GM12878 (cell line): ENCODE measurements at regions not wholly inside any gene's neighbourhood (a gene's known extent, or its start where the extent isn't known, plus 50 kb on each side); places are given as distances from the start of the nearest gene placed in this dataset.

ENCODE experiments used
- ATAC-seq: fragments of 200-7000 bp; cut with Tn5 transposase; 3 replicates; pipeline ENCODE4 v1.9.1; 2020; ENCODE audit warnings: mild to moderate bottlenecking, moderate library complexity
- BruUV-seq: library from RNA; stranded (reverse); fragments of 400-500 nt; replicated peaks from 2 replicates; lab custom pipeline; 2021; lab: Mats Ljungman, UMichigan
- CTCF ChIA-PET: fragments of 300-600 bp; sonication (Branson Sonifier 250); formaldehyde crosslinking; extraction: SDS; loops from one replicate; lab custom pipeline; 2021; ENCODE audit warnings: inconsistent platforms; lab: Yijun Ruan, JAX
- POLR2A ChIA-PET: fragments of 350-600 bp; formaldehyde crosslinking; extraction: SDS; loops from one replicate; lab custom pipeline; 2021; ENCODE audit warnings: inconsistent platforms; lab: Charles Lee
- RAD21 ChIA-PET: fragments of 300-600 bp; sonication (Branson Sonifier 250); formaldehyde crosslinking; loops from one replicate; lab custom pipeline; 2023; ENCODE audit warnings: antibody characterized with exemption; ENCODE audit not compliant: unreplicated experiment; lab: Charles Lee
- SMC1A ChIA-PET: fragments of 300-600 bp; sonication (Branson Sonifier 250); formaldehyde crosslinking; loops from one replicate; lab custom pipeline; 2023; ENCODE audit not compliant: unreplicated experiment, uncharacterized antibody; lab: Charles Lee
- DNase-seq: peaks from one replicate; pipeline ENCODE4 v3.0.0-alpha.2; 2011; ENCODE audit warnings: low read depth, low spot score
- FAIRE-seq: peaks from 3 replicates; lab custom pipeline; 2011; peaks lifted over from hg19 to GRCh38; lab: Jason Lieb, UNC
- H2AFZ ChIP-seq: 2 replicates; pipeline ENCODE4 v1.6.0; 2011; ENCODE audit warnings: low read depth, low read length, control low read depth; ENCODE audit not compliant: control insufficient read depth
- H3K27ac ChIP-seq: 2 replicates; pipeline ENCODE4 v1.5.1; 2011; ENCODE audit warnings: control low read depth; ENCODE audit not compliant: control insufficient read depth, insufficient read depth
- H3K27me3 ChIP-seq, 2 experiments: replicated peaks in 1 of 2; 2 replicates each; pipeline versions ENCODE4 v1.6.0 to v1.6.1; 2011; ENCODE audit warnings: low read length in 1 of 2; ENCODE audit not compliant: control insufficient read depth in 2 of 2, insufficient read depth in 2 of 2
- H3K36me3 ChIP-seq, 2 experiments: 2 replicates each; pipeline ENCODE4 v1.5.1; 2011; ENCODE audit warnings: low read length in 1 of 2; ENCODE audit not compliant: control insufficient read depth in 2 of 2, insufficient read depth in 2 of 2
- H3K4me1 ChIP-seq: 2 replicates; pipeline ENCODE4 v1.6.1; 2011; ENCODE audit warnings: mild to moderate bottlenecking, low read length, moderate library complexity, mixed read lengths; ENCODE audit not compliant: control insufficient read depth, insufficient read depth
- H3K4me2 ChIP-seq: 2 replicates; pipeline ENCODE4 v1.6.0; 2011; ENCODE audit warnings: control low read depth; ENCODE audit not compliant: control insufficient read depth, insufficient read depth
- H3K4me3 ChIP-seq: fragments of 200-600 bp; sonication (generic); 2 replicates; pipeline ENCODE4 v1.5.1; 2016
- H3K79me2 ChIP-seq: 2 replicates; pipeline ENCODE4 v1.6.0; 2011; ENCODE audit warnings: low read length; ENCODE audit not compliant: control insufficient read depth, insufficient read depth
- H3K9ac ChIP-seq: 2 replicates; pipeline ENCODE4 v1.8.0; 2011; ENCODE audit warnings: low read length, control low read depth, mixed read lengths; ENCODE audit not compliant: control insufficient read depth, insufficient read depth
- H3K9me3 ChIP-seq: replicated peaks from 3 replicates; pipeline ENCODE4 v1.5.1; 2011; ENCODE audit warnings: mild to moderate bottlenecking, low read length; ENCODE audit not compliant: control insufficient read depth, insufficient read depth
- H4K20me1 ChIP-seq: 2 replicates; pipeline ENCODE4 v1.6.0; 2011; ENCODE audit not compliant: control insufficient read depth, insufficient read depth
- EP300 ChIP-seq, 2 experiments: fragments of 150-350 bp in 1 of 2; IDR thresholded peaks; 2 replicates each; pipeline ENCODE4 v1.6.1; 2011 to 2012; ENCODE audit warnings: low read depth in 2 of 2, low read length in 2 of 2, borderline replicate concordance in 1 of 2, improper control_type of control experiment in 1 of 2, inconsistent platforms in 1 of 2; ENCODE audit not compliant: control insufficient read depth in 1 of 2
- FOXK2 ChIP-seq: fragments of 450-650 bp; IDR thresholded peaks from 2 replicates; pipeline ENCODE4 v1.6.1; 2017; ENCODE audit warnings: mild to moderate bottlenecking, moderate library complexity
- JUND ChIP-seq: IDR thresholded peaks from 2 replicates; pipeline ENCODE4 v1.6.1; 2012; ENCODE audit warnings: low read depth, mild to moderate bottlenecking, low read length, improper control_type of control experiment, moderate library complexity
- NFYB ChIP-seq: IDR thresholded peaks from 2 replicates; pipeline ENCODE4 v1.6.1; 2011; ENCODE audit warnings: low read depth, mild to moderate bottlenecking, low read length, improper control_type of control experiment, moderate library complexity; ENCODE audit not compliant: insufficient read depth
- PAX5 ChIP-seq: IDR thresholded peaks from 2 replicates; pipeline ENCODE4 v1.6.1; 2011; ENCODE audit warnings: low read depth, low read length, borderline replicate concordance
- RCOR1 ChIP-seq: conservative IDR thresholded peaks from 2 replicates; pipeline ENCODE4 v1.6.1; 2012; ENCODE audit warnings: low read depth, low read length, improper control_type of control experiment
- SMARCA5 ChIP-seq: fragments of 450-650 bp; IDR thresholded peaks from 2 replicates; pipeline ENCODE4 v1.6.1; 2017; ENCODE audit warnings: mild to moderate bottlenecking
- STAT3 ChIP-seq: IDR thresholded peaks from 2 replicates; pipeline ENCODE4 v1.6.1; 2011; ENCODE audit warnings: low read depth, low read length, improper control_type of control experiment
- WGBS: methylation state at CpG from one replicate; pipeline ENCODE4 v1.1.6; 2016; ENCODE audit warnings: low lambda C conversion rate; ENCODE audit not compliant: insufficient replicate concordance, insufficient coverage; ENCODE audit errors: missing lambda C conversion rate; 5-methylcytosine and 5-hydroxymethylcytosine counted together
- in situ Hi-C: fragments of 300-500 bp; cut with MboI; formaldehyde crosslinking; loops from 9 replicates; pipeline ENCODE4 v1.14.3; 2018; ENCODE audit warnings: mixed read lengths
- intact Hi-C: fragments of 100-400 bp; cut with micrococcal nuclease; formaldehyde crosslinking; loops from one replicate; pipeline ENCODE4 v1.14.2; 2022; ENCODE audit not compliant: unreplicated experiment
- TF ChIP-seq, protein P1 (sequence below): IDR thresholded peaks from 2 replicates; pipeline ENCODE4 v1.6.1; 2012; ENCODE audit warnings: low read depth, low read length, improper control_type of control experiment
- TF ChIP-seq, protein P2 (sequence below): fragments of 450-650 bp; IDR thresholded peaks from 2 replicates; pipeline ENCODE4 v1.6.1; 2018; ENCODE audit warnings: borderline replicate concordance, mild to moderate bottlenecking; ENCODE audit not compliant: partially characterized antibody

DNA sequence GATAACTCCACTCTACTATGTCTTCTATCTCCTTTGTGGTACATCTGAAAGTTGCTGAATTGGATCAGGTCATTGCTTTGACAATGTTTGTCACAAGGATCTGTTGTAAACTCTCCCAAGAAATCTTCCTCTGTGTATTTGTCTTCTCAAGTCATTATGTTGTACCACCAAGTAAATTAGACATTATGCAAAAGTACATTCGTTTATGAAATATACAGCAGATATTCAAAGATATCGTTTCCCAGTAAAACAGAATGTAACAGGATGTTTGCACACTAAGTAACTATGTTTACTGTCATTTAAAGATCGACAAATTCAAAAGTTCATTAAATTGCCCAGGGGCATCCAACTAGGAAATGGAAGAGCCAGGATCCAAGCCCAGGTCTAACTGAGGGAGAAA, 739.4 kb downstream of the EFNB2 start:
- no peak overlapping the region for H3K9ac ChIP-seq
- no peak for FAIRE-seq
- intact Hi-C loops (no loop called here), in situ Hi-C loops (no loop called here)
- ChIA-PET SMC1A (no interaction called here), CTCF (no interaction called here), RAD21 (no interaction called here), POLR2A (no interaction called here)
- no peaks in the 10 kb centered on the region for H3K9me3 ChIP-seq
- H3K36me3 ChIP-seq = no peaks in the 10 kb centered on the region
- H3K79me2 ChIP-seq = no peaks in the 10 kb centered on the region
- no peak overlapping the region for H2AFZ ChIP-seq
- DNase-seq = no peak
- TF ChIP-seq, protein P1, sequence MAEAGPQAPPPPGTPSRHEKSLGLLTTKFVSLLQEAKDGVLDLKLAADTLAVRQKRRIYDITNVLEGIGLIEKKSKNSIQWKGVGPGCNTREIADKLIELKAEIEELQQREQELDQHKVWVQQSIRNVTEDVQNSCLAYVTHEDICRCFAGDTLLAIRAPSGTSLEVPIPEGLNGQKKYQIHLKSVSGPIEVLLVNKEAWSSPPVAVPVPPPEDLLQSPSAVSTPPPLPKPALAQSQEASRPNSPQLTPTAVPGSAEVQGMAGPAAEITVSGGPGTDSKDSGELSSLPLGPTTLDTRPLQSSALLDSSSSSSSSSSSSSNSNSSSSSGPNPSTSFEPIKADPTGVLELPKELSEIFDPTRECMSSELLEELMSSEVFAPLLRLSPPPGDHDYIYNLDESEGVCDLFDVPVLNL = no peak
- TF ChIP-seq STAT3 (no peak), PAX5 (no peak), NFYB (no peak), JUND (no peak), FOXK2 (no peak), EP300 (IDR thresholded peaks at IDR 0.05; ENCODE audit: borderline replicate concordance in 1 of 2, control insufficient read depth in 1 of 2, low read depth in 2 of 2, low read length in 2 of 2) (no peak), RCOR1 (no peak), SMARCA5 (no peak)
- TF ChIP-seq, protein P2, sequence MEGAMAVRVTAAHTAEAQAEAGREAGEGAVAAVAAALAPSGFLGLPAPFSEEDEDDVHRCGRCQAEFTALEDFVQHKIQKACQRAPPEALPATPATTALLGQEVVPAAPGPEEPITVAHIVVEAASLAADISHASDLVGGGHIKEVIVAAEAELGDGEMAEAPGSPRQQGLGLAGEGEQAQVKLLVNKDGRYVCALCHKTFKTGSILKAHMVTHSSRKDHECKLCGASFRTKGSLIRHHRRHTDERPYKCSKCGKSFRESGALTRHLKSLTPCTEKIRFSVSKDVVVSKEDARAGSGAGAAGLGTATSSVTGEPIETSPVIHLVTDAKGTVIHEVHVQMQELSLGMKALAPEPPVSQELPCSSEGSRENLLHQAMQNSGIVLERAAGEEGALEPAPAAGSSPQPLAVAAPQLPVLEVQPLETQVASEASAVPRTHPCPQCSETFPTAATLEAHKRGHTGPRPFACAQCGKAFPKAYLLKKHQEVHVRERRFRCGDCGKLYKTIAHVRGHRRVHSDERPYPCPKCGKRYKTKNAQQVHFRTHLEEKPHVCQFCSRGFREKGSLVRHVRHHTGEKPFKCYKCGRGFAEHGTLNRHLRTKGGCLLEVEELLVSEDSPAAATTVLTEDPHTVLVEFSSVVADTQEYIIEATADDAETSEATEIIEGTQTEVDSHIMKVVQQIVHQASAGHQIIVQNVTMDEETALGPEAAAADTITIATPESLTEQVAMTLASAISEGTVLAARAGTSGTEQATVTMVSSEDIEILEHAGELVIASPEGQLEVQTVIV = no peak
- no peaks in the 10 kb centered on the region for H3K4me1 ChIP-seq
- WGBS = 1% methylated on average over 3 of the region's 3 CpGs
- H3K4me3 ChIP-seq = no peak overlapping the region
- H3K27ac ChIP-seq = no peak overlapping the region
- no peak for ATAC-seq
- BruUV-seq = no TSS peak
- no peaks in the 10 kb centered on the region for H4K20me1 ChIP-seq
- no peaks in the 10 kb centered on the region for H3K27me3 ChIP-seq
- no peak overlapping the region for H3K4me2 ChIP-seq
